Inferior parietal cortex (tissue), 1 donor: ENCODE measurements at regions not wholly inside any gene's neighbourhood (a gene's known extent, or its start where the extent isn't known, plus 50 kb on each side); places are given as distances from the start of the nearest gene placed in this dataset.
"Not testable (repeated sequence)": the region's sequence is repeated elsewhere in the genome, so short reads cannot be mapped to it uniquely, and the experiment has no call there.

Experiments used
- DNase-seq: peaks from one replicate; pipeline ENCODE4 v3.0.0-alpha.2; 2016; ENCODE audit errors: extremely low spot score

DNA sequence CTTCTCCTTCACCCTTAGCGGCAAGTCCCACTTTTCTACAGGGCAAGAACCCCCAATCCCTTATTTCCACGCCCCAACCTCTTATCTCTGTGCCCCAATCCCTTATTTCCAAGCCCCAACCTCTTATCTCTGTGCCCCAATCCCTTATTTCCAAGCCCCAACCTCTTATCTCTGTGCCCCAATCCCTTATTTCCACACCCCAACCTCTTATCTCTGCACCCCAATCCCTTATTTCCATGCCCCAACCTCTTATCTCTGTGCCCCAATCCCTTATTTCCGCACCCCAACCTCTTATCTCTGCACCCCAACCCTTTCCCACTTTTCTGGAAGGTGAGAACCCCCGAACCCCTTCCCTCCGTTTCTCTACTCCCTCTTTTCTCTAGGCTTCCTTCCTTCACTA is 116.1 kb upstream of the GJE1 start:
- DNase-seq: not testable (repeated sequence)

GRCh38 chr6:142015463-142015862 is 117.3 kb upstream of the GJE1 start:
- DNase-seq: not testable (repeated sequence)

GRCh38 chr6:142015011-142015410 is 117.7 kb upstream of the GJE1 start:
- no peak for DNase-seq

GRCh38 chr6:142014515-142014914 is 118.2 kb upstream of the GJE1 start:
- no peak for DNase-seq

GRCh38 chr6:142013875-142014495 is 118.7 kb upstream of the GJE1 start:
- DNase-seq: no peak

GRCh38 chr6:142013287-142013686 is 119.4 kb upstream of the GJE1 start:
- DNase-seq: no peak

DNA sequence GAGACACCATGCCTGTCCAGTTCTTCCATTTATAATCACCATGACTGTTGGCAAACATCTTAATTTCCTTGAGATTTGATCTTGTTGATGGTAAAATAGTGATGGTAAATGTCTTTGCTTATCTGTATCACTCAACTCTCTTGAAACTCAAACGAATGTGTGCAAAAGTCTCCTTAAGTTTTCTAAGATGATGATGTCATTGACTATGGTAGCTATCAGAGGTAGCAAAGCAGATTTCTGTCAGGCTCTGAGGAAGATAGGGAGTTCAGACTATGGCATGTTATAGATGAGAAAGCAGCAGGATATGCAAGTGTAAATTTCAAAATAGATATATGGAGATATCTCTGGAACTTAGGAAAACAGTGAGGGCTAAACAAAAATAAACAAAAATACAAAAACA is 121.0 kb upstream of the GJE1 start:
- no peak for DNase-seq

DNA sequence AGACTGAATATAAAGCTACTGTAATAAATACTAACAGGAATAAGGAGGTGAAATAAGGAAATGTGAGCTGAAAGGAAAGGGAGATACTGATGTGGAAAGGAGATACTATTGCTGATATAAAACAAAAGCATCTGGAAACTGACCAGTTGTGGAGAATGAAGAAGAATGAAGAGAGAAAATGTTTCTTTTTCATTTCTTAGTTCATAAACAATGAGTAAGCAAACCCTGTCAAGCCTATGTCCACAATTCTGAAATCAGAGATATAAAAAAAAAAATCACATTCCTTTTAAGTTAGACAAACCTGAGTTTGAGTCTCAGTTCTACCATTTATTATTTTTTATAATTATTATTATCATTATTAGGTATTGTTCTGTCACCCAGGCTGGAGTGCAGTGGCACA is 121.6 kb upstream of the GJE1 start:
- no peak for DNase-seq

DNA sequence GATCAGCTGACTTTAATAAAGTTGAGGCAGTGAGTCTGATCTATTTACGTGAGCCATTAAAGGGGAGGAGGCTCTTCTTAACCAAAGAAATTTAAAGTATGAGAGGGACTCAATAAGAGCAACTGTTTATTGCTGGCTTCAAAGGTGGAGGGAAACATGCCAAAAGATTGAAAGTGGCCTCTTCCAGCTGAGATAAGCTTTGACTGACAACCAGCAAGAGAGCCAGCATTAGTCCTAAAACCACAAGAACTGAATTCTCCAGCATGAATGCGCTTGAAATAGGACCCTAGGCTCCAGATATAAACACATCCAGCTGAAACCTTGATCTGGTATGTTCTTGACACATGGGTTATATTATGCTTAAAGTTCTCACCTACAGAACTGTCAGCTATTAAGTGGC is 123.1 kb upstream of the GJE1 start:
- no peak for DNase-seq

DNA sequence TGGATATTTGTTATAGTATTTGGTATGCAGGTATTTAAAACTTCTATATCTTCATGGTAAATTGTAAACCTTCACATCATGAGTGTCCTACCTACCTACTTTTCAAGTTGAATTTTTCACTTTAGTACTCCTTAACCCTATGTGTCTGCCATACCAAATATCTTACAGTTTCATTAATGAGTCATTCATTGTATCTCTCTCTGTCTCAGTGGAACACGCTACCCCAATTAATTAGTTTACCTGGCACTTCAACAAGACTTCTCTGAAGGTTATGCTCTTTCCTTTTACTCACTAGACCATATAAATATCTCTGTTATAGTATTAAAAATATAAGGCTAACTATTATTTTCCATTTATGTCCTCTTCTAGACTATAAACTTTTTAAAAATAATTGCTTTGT is 123.9 kb upstream of the GJE1 start:
- DNase-seq: no peak

DNA sequence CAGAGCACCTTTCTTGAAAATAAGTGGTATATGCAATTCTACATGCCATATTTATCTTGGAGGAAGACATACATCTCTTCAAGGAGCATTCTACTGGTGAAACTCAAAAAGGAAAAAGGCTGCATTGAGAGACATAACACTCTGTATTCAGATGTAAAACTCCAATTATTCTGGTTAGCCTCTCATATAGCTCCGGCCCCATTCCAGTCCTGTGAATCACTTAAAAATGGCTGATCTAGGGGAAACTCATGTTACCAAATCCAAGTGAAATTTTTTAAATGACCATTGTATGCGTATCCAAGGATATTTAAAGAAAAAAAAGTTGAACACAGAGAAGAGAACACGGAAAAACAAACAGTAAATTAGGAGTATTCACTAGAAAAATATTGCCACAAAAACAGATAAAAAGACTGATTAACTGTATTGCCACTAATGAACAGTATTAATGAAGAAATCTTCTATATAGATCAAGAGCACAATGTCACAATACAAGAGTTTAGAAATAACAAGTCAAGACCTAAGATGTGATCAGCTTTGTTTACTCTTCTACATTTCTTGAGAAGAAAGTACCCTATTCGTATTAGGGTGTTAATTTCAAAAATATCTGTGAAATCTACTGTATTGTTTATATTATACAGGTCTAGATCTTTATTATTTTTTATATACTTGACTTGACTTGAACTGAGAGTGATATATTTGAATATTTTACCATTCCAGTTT is 124.5 kb upstream of the GJE1 start:
- no peak for DNase-seq

GRCh38 chr6:142005021-142005420 is 127.7 kb upstream of the GJE1 start:
- DNase-seq: no peak

DNA sequence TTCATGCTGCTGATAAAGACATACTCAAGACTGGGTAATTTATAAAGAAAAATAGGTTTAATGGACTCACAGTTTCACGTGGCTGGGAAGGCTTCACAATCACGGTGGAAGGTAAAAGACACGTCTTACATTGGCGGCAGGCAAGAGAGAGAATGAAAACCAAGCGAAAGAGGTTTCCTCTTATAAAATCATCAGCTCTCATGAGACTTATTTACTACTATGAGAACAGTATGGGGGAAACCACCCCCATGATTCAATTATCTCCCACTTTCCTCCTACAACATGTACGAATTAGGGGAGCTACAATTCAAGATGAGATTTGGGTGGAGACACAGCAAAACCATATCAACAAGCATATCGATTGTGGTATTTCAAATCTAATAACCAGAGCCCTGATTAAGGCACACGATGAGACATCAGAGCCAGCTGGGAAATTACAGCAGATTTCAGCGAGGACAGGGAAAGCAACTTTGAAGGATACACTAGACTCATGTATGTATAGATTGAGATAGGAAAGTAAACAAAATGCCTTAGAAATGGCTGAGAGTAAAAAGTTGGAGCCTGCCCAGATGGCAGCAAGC is 129.8 kb upstream of the GJE1 start:
- DNase-seq: no peak

DNA sequence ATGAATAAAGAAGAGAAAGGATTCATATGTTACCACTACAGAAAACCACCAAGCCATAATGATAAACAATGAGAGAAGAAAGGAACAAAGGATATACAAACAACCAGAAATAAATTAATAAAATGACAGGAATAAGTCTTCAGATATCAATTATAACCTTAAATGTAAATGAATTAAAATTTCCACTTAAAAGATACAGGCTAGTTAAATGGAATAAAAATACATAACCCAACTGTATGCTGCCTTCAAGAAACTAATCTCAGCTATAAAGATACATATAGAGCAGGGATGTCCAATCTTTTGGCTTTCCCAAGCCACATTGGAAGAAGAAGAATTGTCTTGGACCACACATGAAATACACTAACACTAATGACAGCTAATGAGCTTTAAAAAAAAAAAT is 135.9 kb upstream of the GJE1 start:
- no peak for DNase-seq

DNA sequence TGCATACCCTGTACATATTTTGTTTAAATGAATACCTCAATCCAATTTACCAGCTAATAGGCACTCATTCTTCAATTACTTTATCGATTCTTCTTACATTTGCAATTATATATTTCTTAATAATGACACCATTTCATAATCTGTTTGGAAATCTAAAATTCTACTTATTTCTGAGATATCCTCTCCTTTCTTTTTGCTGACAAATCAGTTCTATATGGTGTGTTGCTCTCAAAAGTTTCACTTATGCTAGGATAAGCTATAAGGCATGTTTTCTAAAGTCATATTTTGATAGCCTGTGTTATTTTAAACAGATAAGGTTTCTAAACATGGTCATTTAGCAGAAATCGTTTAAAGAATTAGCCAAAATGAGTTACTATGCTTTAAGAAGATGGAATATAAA is 140.6 kb upstream of the GJE1 start:
- no peak for DNase-seq

GRCh38 chr6:141990840-141991239 is 141.9 kb upstream of the GJE1 start:
- no peak for DNase-seq

GRCh38 chr6:141989706-141989959 is 143.1 kb upstream of the GJE1 start:
- DNase-seq: no peak

- DNase-seq: peak; percentile 21
Observed at GRCh38 chr6:141988954-141989705, 143.6 kb upstream of the GJE1 start.

DNA sequence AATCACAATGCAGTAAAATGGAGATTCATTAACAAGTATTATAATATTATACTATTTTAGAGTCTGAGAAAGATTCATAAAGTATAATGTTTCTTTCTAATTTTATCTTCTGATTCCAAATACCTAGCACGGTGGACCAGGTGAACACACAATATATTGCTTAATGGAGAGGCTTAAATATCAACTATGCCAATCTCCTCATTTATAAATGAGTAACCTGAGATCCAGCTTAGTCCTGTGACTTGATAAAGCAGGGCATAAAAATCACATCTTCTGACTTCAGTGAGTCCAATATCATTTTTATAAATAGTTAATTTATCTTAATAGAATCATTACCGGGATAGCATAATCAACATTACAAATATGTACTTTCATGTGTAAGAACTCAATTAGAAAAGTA is 144.4 kb upstream of the GJE1 start:
- no peak for DNase-seq

DNA sequence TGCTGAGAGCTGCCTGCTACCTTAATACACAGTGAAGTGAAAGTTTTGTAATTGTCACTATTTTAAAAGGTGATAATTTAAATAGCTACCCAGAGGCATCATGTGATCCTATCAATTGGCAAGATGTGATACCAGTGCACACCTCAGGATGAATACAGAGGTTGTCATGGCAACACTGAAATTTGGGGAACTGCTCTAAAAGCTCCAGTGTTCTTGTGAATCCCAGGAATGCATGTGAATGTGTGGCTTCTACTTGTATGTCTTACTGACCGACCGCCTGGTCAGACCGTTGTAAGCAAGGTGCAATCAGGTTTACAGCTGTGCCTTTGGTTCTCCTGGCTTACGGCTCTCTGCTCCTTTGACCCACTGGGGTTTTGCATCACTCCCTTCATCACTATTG is 146.3 kb upstream of the GJE1 start:
- no peak for DNase-seq

DNA sequence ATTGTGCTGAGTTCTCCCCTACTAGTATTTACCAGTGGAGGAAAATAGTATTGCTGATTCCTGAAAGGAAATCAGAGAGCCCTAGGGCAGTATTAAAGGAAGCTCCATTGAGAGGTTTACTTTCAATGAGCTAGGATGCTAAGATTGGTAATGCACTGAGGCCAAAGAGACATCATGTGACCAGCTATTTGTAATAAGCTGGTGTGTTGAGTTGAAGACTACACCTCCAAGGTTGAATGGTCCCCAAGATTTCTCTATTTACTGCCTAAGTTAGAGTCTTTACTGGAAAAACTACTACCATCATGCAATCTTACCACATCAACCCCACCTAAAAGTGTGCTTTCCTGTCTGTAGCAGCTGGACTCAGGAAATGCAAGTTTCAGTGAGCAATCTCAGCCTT is 151.5 kb upstream of the GJE1 start:
- DNase-seq: no peak

DNA sequence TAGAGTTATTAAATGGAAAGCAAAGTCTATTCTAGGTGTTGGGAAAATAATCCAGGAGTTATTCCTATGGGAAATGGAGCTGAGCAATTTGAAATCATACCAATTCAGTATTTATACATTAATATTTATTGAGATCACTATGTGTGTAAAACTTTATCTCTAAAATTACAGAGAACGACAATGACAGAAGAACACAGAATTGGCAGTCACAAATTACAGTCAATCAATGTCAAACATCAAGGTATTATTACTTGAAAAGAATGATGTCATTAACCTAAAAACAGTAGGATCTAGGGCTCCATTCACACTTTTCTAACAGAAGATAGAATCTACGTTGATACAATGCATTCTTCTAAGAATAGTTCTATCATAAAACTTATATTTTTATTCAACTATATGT is 154.9 kb upstream of the GJE1 start:
- no peak for DNase-seq

DNA sequence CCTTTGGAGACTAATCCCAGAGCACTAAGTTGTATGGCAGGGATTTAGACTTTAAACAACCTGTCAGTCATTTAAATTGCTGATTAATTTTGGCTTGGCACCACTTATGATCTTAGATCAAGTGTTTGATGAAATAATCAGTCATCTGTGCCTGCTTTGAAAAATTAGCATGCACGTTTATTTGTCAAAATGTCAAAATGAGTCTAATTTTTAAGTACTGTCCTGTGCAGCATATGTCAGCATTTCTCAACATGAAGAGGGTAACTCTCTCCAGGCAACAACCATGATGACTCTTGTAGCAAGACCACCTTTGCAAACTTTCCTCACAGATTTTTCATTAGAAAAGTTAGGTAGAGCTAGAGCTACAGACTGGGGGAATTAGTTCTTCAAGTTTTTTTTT is 155.7 kb upstream of the GJE1 start:
- no peak for DNase-seq
